GM20000 (cell line): ENCODE measurements at regions not wholly inside any gene's neighbourhood (a gene's known extent, or its start where the extent isn't known, plus 50 kb on each side); places are given as distances from the start of the nearest gene placed in this dataset.
"Not testable (repeated sequence)": the region's sequence is repeated elsewhere in the genome, so short reads cannot be mapped to it uniquely, and the experiment has no call there.

Source experiments
- DNase-seq: peaks from one replicate; pipeline ENCODE4 v3.0.0; 2012; ENCODE audit warnings: low spot score
- TF ChIP-seq, protein P1 (sequence below): IDR thresholded peaks from 2 replicates; pipeline ENCODE4 v1.5.1; 2012; ENCODE audit warnings: mild to moderate bottlenecking, control low read depth; ENCODE audit errors: extremely low read depth, missing control alignments

GRCh38 chr1:83495560-83495959 lies 503.4 kb downstream of the TTLL7 start:
- TF ChIP-seq, protein P1, sequence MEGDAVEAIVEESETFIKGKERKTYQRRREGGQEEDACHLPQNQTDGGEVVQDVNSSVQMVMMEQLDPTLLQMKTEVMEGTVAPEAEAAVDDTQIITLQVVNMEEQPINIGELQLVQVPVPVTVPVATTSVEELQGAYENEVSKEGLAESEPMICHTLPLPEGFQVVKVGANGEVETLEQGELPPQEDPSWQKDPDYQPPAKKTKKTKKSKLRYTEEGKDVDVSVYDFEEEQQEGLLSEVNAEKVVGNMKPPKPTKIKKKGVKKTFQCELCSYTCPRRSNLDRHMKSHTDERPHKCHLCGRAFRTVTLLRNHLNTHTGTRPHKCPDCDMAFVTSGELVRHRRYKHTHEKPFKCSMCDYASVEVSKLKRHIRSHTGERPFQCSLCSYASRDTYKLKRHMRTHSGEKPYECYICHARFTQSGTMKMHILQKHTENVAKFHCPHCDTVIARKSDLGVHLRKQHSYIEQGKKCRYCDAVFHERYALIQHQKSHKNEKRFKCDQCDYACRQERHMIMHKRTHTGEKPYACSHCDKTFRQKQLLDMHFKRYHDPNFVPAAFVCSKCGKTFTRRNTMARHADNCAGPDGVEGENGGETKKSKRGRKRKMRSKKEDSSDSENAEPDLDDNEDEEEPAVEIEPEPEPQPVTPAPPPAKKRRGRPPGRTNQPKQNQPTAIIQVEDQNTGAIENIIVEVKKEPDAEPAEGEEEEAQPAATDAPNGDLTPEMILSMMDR = no peak
- DNase-seq = no peak

DNA sequence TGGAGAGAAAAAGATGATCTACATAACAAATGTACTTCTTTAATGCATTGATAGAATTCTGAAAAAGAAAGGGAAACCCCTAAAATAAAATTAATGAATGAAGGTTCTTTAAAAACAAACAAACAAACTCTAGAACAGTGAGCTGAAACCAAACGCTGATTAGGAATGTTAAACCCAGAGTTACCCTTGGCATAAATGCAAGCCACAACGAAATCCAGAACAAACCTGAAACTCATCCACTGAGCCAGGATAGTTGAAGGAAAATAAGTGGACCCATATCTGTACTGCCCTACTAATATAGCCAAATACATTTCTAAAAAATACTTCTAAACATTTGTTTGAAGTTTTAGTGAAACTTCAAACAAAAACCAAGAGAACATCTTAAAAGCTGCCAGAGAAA lies 505.3 kb downstream of the TTLL7 start:
- no peak for DNase-seq
- TF ChIP-seq, protein P1 = no peak

GRCh38 chr1:83491930-83492329 lies 507.0 kb downstream of the TTLL7 start:
- no peak for DNase-seq

DNA sequence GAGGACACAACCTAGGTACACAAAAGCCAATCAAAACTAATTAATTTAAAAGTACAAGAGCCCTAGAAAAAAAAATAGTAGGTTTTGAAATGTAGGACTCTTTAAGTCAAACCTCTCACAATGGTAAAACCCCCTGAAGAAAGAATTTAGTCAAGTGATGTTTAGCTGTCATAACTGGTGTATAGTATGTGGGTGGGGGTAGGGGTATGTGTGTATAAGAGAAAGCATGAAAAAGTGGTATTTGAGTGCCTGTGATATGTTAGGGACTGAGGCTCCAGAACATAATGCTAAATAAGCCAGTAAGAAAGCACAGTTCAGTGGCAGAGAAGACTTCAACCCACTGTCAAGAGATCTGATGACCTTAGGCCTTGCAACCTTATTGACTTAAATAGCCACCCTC lies 507.9 kb downstream of the TTLL7 start:
- TF ChIP-seq, protein P1 = no peak
- no peak for DNase-seq

More at GRCh38 chr1:83491930-83492329, 507.0 kb downstream of the TTLL7 start:
- TF ChIP-seq, protein P1 = no peak

GRCh38 chr1:83488105-83488504 lies 510.8 kb downstream of the TTLL7 start:
- not testable (repeated sequence) for DNase-seq

DNA sequence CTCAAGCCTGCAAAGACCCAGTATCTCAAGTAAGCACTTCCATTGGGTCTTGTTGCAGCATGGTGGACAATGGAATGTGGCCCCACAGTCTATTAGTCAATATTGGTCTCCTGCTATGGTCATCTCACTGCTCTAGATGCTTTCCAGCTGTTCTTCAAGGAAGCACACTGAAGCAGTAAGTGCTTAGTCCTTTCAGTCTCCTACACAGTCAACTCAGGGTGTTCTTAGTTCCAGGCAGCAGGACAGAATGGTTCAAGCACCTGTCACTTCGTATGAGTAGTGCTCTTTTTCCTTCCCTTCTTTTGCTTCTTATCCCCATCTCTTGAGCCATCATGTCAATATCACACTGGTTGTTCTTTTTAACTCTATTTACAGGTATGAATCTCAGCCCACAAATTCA lies 511.5 kb downstream of the TTLL7 start:
- DNase-seq = not testable (repeated sequence)

DNA sequence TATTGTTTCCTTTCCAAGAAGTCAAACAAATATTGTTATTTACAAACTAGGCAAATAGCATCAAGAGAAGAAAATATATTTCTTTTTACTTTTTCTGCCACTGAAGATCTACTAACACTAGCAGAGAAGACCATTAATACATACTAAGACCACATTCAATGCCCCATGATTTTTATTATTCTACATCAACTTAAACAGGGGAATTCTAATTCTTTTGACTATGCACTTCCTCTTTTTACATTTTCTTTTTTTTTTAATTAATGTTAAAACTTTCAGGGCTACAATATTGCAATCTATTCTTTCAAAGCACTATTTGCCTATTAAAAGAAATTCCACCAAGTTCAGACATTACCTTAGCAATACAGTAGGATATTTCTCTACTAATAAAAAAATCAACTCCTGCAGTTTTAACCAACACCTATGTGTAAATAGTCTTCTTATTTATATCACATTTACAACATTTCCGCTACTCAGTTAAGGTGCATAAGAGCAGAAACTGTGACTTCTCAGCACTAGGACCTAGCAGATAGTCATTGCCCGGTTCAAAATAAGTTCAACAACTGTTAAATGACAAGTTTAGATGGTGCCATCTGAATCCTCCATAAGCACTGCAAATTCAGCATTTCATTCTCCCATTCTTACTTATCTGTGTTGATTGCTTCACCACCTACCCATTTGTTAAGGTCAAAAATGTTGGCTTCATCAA lies 513.5 kb downstream of the TTLL7 start:
- not testable (repeated sequence) for DNase-seq

DNA sequence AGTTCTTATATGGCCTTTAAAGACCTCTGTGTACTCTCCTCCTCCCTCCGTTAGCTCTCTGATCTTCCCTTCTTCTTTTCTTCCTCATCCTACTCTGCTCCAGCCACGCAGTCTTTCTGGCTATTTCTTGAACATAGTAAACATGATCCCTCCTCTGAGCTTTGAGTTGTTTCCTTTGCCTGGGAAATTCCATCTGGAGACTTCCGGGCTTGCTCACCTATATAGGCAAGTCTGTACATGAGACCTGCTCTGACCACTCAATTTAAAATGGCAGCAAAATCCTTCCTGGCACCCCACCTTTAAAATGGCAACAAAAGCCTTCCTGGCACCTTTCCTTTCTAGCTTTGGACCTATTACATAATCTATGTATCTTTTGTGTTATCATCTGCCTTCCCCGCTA lies 517.6 kb downstream of the TTLL7 start:
- DNase-seq = not testable (repeated sequence)

DNA sequence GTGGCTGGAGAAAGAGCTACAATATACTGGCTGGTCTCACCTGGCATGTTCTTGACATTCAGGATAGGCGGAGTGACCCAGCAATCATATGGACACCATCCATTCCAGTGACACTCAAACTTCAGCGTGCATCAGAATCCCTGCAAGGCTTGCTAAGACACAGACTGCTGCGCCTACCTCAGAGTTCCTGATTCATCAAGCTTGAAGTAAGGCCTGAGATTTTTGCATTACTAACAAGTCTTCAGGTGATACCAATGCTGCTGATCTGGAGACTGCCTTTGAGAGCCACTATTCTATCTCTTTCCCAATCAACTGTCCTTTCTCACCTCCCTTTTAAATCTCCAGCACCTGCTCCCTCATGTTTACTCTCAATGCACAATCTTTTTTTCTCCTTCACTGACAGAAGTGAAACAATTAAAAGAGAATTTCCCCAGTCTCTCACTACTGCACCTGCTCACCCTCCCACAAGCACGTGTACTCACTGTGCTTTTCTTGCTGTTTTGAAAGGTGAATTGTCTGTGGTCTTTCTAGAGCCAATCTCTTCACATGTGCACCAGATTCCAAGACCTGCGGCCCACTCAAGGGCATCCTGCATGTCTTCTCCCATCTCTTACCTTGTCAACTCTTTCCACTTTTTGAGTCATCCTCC lies 519.2 kb downstream of the TTLL7 start:
- not testable (repeated sequence) for DNase-seq

DNA sequence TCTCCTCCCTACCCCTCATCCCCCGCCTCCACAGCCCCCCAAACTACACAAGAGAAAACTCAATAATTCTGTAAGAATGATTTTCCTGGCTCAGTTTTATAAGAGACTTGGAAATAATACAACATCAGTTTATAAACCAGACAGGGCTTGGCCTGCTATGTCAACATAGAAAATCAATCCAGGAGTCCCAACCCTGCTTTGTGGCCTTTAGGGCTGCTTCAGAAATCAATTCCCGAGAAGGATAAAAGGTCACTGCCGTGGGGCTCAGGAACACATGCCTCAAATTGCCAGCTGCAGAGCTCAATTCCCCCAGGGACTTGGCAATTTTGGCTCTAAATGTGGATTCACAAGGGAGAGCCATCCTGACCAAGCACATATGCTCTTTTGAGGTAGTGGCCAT lies 520.8 kb downstream of the TTLL7 start:
- DNase-seq = not testable (repeated sequence)

DNA sequence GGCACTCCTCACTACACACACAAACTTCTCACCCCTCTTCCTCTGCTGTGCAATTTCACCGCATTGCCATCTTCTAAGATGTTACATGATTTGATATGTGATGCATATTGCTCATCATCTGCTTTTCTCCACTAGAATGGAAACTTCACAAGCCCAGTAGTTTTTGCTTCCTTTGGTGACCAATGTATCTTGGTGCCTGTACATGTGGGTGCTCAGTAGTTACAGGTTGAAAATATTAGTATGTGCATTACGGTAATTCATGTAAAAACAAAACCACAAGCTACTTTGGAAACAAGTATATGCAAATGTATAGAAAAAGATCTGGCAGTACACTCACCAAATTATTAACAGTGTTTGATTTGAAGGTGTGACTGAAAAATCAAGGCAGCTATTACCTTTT lies 522.4 kb downstream of the TTLL7 start:
- not testable (repeated sequence) for DNase-seq

DNA sequence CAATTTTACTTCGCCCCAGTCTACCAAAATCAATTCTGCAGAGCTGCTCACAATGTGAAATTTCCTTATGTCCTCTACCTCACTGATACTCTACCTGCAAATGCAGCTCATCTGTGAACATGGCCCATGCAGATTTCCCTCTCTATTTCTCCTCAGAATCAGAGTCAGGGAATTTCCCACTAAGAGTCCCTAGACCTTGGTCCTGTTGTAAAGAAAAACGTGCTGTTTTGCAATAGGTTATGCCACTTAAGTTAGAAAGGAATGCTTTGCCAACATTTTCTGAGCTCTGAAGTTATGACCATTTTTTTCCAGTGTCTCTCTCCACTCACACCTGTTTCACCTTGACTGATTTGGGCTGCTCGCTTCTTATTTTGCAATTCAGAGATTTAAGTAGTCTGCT lies 524.0 kb downstream of the TTLL7 start:
- not testable (repeated sequence) for DNase-seq

- not testable (repeated sequence) for DNase-seq
These were observed 524.9 kb downstream of the TTLL7 start for GRCh38 chr1:83473986-83474385.

DNA sequence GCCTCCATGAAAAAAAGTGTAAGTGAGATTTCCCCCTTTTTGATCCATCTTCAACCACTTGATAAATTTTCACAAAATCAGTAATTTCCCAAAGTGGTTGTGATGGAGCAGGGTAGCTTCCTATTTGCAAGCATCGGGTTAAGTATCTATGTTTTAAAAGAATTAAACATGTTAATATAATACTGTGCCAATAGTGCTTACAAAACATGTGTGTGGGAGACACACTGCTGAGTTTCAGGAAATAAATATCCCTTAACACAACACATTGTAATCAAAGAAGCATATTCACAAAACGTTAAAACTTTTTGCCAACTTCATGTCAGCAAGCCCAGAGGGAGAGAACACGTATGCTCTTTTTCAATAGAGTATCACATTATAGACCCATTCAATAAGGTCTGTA lies 526.9 kb downstream of the TTLL7 start:
- not testable (repeated sequence) for DNase-seq

DNA sequence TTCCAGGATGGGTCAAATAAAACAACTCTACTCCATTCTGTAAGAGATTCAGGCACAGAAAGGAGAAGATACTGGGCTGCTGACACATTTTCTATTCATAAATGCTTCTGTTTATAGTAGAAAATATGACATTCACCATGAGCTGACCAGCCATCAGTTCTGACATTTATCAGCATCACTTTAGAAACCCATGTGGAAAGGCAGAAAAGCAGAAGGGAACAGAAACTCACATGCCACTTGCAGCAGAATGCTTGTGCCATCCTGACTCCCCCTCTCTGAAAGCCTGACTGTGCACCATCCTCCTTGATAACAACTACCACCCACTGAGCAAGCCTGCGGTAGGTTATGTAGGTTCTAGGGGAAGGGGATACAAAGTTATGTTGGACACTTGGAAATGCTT lies 527.7 kb downstream of the TTLL7 start:
- DNase-seq = not testable (repeated sequence)

DNA sequence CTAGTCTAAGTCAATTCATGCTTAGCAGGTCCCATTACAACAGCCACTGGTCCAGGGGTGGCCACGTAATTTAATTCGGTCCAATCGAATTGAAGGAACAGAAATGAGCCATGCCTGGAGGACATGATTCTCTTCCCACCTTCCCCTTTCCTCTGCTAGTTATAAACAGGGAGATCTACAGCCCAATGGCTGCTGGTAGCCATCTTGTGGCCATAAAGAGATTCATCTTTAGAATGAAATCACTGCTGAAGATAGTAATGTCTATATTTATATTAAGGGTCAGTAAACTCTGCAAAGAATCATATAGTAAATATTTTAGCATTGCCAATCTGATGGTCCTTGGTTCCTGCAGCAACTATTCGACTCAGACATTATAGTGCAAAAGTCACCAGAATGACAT lies 530.6 kb downstream of the TTLL7 start:
- not testable (repeated sequence) for DNase-seq

- DNase-seq = not testable (repeated sequence)
These were observed 541.1 kb downstream of the TTLL7 start for GRCh38 chr1:83457735-83458248.
